ENCODE measurements at regions not wholly inside any gene's neighbourhood (a gene's known extent, or its start where the extent isn't known, plus 50 kb on each side); places are given as distances from the start of the nearest gene placed in this dataset.

GRCh38 chr2:4039896-4040295 lies 336.5 kb downstream of the DCDC2C start:
- peaks cover 5% of the 10 kb centered on the region for H3K27me3 Mint-ChIP-seq (ENCODE audit: unreplicated experiment)
- H3K4me3 Mint-ChIP-seq (ENCODE audit: unreplicated experiment): no peak overlapping the region
- no peak overlapping the region for H3K27ac Mint-ChIP-seq (ENCODE audit: unreplicated experiment)
- no peak for TF ChIP-seq CTCF (IDR thresholded peaks at IDR 0.05; ENCODE audit: partially characterized antibody, unreplicated experiment)
- no peaks in the 10 kb centered on the region for H3K4me1 Mint-ChIP-seq (ENCODE audit: low read depth, unreplicated experiment)
- DNase-seq: no peak
- H3K36me3 Mint-ChIP-seq (ENCODE audit: unreplicated experiment): peaks cover 27% of the 10 kb centered on the region
- peaks cover 6% of the 10 kb centered on the region for H3K9me3 Mint-ChIP-seq (ENCODE audit: unreplicated experiment)

GRCh38 chr2:4047961-4048891 lies 344.9 kb downstream of the DCDC2C start:
- TF ChIP-seq CTCF (IDR thresholded peaks at IDR 0.05; ENCODE audit: partially characterized antibody, unreplicated experiment): no peak
- Mint-ChIP-seq H3K27ac (ENCODE audit: unreplicated experiment) (no peak overlapping the region), H3K4me1 (ENCODE audit: low read depth, unreplicated experiment) (no peaks in the 10 kb centered on the region), H3K9me3 (ENCODE audit: unreplicated experiment) (no peaks in the 10 kb centered on the region), H3K36me3 (ENCODE audit: unreplicated experiment) (peaks cover 6% of the 10 kb centered on the region), H3K4me3 (ENCODE audit: unreplicated experiment) (no peak overlapping the region), H3K27me3 (ENCODE audit: unreplicated experiment) (no peaks in the 10 kb centered on the region)
- no peak for DNase-seq

GRCh38 chr2:4049463-4049862 lies 346.1 kb downstream of the DCDC2C start:
- Mint-ChIP-seq H3K36me3 (ENCODE audit: unreplicated experiment) (no peaks in the 10 kb centered on the region), H3K9me3 (ENCODE audit: unreplicated experiment) (no peaks in the 10 kb centered on the region), H3K4me1 (ENCODE audit: low read depth, unreplicated experiment) (no peaks in the 10 kb centered on the region), H3K4me3 (ENCODE audit: unreplicated experiment) (no peak overlapping the region), H3K27me3 (ENCODE audit: unreplicated experiment) (no peaks in the 10 kb centered on the region), H3K27ac (ENCODE audit: unreplicated experiment) (no peak overlapping the region)
- DNase-seq: no peak
- no peak for TF ChIP-seq CTCF (IDR thresholded peaks at IDR 0.05; ENCODE audit: partially characterized antibody, unreplicated experiment)

- Mint-ChIP-seq H3K4me3 (ENCODE audit: unreplicated experiment) (no peak overlapping the region), H3K36me3 (ENCODE audit: unreplicated experiment) (no peaks in the 10 kb centered on the region), H3K9me3 (ENCODE audit: unreplicated experiment) (peaks cover 2% of the 10 kb centered on the region), H3K4me1 (ENCODE audit: low read depth, unreplicated experiment) (no peaks in the 10 kb centered on the region), H3K27ac (ENCODE audit: unreplicated experiment) (no peak overlapping the region), H3K27me3 (ENCODE audit: unreplicated experiment) (no peaks in the 10 kb centered on the region)
- no peak for TF ChIP-seq CTCF (IDR thresholded peaks at IDR 0.05; ENCODE audit: partially characterized antibody, unreplicated experiment)
- no peak for DNase-seq
Observed at GRCh38 chr2:4053769-4054493, 350.6 kb downstream of the DCDC2C start.

- no peak for TF ChIP-seq CTCF (IDR thresholded peaks at IDR 0.05; ENCODE audit: partially characterized antibody, unreplicated experiment)
- H3K36me3 Mint-ChIP-seq (ENCODE audit: unreplicated experiment): no peaks in the 10 kb centered on the region
- H3K9me3 Mint-ChIP-seq (ENCODE audit: unreplicated experiment): peaks cover 2% of the 10 kb centered on the region
- H3K4me3 Mint-ChIP-seq (ENCODE audit: unreplicated experiment): no peak overlapping the region
- DNase-seq: no peak
- no peak overlapping the region for H3K27ac Mint-ChIP-seq (ENCODE audit: unreplicated experiment)
- H3K27me3 Mint-ChIP-seq (ENCODE audit: unreplicated experiment): peaks cover 1% of the 10 kb centered on the region
- no peaks in the 10 kb centered on the region for H3K4me1 Mint-ChIP-seq (ENCODE audit: low read depth, unreplicated experiment)
Observed at GRCh38 chr2:4066217-4066616, 362.8 kb downstream of the DCDC2C start.
